ENCODE measurements at regions not wholly inside any gene's neighbourhood (a gene's known extent, or its start where the extent isn't known, plus 50 kb on each side); places are given as distances from the start of the nearest gene placed in this dataset.

DNA sequence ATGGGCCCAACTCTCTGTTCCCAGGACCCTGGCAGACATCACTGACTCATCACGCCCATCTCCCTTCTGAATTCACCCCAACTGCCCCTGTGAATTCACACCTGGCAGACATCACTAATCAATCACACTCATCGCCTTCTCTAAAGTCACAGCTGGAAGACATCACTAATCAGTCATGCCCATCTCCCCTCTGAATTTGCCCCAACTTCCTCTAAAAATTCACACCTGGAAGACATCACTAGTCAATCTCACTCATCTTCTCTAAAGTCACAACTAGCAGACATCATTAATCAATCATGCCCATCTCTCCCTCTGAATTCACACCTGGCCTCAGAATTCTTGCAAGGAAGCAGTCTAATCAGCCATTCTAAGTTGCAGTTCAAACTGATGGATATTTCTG is 111.1 kb downstream of the FOXA2 start:
- TF ChIP-seq, protein P1, sequence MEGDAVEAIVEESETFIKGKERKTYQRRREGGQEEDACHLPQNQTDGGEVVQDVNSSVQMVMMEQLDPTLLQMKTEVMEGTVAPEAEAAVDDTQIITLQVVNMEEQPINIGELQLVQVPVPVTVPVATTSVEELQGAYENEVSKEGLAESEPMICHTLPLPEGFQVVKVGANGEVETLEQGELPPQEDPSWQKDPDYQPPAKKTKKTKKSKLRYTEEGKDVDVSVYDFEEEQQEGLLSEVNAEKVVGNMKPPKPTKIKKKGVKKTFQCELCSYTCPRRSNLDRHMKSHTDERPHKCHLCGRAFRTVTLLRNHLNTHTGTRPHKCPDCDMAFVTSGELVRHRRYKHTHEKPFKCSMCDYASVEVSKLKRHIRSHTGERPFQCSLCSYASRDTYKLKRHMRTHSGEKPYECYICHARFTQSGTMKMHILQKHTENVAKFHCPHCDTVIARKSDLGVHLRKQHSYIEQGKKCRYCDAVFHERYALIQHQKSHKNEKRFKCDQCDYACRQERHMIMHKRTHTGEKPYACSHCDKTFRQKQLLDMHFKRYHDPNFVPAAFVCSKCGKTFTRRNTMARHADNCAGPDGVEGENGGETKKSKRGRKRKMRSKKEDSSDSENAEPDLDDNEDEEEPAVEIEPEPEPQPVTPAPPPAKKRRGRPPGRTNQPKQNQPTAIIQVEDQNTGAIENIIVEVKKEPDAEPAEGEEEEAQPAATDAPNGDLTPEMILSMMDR (IDR thresholded peaks at IDR 0.05): no peak
- no peak for TF ChIP-seq POLR2A (IDR thresholded peaks at IDR 0.05)

Data from testis (tissue), 2 donors.